ENCODE measurements at regions not wholly inside any gene's neighbourhood (a gene's known extent, or its start where the extent isn't known, plus 50 kb on each side); places are given as distances from the start of the nearest gene placed in this dataset.

DNA sequence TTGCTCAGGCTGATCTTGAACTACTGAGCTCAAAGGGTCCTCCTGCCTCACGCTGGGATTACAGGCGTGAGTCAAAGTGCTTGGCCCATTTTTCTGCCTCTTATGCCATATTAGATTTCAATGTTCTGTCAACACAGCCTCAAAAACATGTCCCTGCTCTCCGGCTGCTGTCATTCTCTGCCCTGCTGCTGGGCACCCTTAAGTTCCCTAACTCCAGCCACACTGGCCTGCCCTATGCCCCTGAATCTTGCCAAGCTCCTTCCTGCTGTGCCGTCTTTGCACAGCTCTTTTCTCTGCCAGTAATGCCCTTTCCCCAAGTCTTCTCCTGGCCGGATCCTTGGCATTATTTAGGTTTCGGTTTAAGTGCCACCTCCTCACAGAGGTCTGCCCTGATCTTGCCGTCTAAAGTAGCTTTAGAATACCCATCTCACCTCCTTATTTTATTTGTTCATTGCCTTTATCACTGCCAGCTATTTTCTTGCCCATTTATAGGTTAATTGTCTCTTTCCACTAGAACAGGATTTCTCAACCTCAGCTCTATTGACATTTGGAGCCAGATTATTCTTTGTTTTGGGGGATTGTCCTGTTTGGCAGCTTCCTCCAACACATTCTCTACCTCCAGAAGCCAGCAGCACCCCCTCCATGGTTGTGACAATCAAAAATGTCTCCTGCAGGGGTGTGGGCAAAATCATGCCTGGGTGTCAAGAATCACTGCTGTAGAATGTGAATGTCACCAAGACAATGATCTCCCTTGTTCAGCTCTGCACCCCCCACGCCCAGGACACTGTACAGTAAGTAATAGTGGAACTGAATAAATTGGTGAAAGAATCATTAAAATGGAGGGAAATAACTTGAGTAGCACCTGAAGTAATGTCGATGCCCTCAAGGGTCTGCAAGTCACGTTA is 168.2 kb downstream of the CYLD start:
- no peak for DNase-seq

DNA sequence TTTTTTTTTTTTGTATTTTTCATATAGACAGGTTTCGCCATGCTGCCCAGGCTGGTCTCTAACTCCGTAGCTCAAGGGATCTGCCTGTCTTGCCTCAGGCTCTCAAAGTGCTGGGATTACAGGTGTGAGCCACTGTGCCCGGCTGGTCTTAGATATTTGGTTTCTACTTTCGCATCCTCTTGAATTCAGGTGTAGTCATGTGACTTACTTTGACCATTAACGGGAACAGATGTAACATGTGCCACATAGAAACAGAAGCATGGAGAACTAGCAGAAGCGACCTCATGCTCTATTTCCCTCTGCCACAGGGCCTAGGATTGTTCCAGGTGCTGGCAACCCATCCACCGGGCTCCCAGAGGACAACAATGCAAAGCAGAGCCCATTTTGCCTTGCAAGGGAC is 166.6 kb downstream of the CYLD start:
- no peak for DNase-seq

DNA sequence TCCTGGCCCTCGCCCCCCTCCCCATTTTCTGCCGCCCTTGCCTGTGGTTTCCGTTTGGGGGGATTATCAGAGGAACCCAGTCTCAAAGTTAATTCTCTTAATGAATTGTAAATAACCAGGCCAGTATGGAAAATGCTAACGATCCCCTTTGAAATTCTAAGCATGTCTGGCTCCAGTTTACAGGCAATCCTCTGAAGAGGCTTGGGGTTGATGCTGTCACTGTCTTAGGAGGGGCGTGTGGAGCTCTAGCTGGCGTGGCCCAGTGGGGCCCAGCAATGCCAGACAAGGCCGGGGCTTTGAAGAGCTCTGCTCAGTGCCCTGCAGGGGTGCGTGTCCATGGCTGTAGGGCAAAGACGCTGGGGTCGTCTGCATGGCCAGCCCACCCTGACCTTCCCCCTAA is 164.6 kb downstream of the CYLD start:
- DNase-seq, result no peak

DNA sequence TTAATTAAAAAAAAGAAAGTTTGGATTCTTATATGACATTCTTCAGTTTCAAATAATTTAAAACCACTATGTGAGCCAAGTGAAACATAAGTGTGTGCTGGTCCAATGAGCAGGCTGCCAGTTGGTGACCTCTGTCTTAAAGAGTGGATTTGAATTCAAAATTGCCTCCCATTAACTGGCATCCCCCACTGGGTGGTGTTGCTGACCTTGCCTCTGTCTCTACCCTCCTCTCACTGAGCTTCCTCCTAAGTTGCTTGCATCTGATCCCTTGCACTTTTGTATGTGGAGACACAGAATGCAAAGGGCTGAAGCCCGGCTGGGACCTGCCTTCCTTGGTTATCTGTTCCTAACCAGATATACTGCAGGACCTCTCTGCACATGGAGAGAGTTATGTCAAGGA is 160.6 kb downstream of the CYLD start:
- no peak for DNase-seq

DNA sequence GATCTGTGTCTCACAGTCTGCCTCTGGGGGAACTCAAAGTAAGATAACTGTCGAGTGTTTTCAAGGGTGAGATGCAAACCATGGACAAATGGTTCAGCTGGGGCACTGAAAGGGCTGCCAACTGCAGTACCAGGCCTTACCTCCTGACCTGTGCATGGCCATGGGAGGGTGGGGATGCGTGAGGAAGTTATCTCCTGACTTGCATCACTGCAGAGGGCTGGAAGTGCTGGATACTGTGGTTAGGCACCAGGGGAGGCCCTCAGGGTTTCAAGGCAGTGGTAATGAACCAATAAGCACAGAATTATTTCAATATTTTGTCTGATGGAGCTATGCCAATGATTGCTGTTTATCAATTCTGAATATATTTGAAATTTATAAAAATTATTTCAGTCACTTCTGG is 159.2 kb downstream of the CYLD start:
- no peak for DNase-seq

DNA sequence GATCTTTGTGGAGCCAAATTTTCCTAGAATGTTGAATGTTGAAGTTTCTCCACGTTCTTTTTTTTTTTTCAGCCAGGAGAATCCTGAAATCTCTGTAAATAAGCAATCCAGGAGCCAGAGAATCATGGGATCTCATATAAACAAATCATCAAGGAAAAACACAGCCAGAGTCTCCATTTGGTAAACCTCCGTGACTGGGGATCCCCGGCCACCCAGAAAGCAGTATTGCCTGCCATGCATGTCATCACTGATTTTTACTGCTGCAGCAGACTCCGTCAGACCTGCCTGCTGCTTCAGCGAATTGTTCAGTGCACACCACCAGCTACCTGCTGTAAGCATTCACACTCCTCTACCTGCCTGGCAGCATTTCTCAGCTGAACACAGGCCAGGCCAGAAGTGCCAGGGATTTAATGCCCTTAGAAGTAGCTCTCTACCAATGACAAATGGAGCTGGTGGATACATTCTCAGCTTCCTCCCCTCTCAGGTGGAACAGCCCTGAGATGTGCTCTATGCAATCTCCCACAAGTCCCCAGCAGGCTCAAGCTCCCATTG is 158.6 kb downstream of the CYLD start:
- no peak for DNase-seq

DNA sequence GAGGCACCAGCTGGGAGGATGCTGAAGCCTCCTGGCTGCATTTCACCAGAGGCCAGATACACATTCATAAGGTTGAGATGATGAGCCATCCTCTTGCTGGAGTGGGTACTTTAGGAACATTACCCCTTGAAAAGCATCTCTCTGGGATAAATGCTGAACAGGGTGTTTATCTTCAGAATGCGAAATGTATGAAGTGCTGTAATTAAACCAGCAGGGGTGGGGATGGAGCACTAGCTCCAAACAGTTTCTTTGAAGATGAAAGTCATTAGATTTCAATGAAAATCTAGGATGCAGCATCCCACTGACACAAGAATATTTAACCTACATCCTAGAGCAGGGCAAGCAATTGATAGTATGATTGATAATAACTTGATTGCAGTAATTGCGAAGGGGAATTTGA is 158.1 kb downstream of the CYLD start:
- DNase-seq, result no peak

DNA sequence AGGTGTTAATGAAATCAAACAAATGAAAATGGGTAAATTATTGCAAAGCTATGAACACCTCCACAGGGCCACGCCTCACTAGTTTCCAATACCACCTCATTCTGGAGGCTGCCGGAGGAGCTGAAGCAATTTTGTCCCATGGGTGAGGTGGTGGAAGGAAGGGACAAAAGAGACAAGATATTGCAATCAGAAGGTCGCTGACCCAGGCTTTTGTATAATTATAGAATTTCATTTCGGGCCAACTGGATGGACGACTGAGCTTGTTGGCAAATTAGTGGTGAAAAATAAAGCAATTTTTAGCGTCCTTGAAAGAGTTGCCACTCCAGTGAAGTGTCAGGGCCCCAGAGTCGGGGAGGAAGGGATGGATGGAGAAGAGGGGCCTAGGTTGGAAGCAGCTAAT is 147.9 kb downstream of the CYLD start:
- no peak for DNase-seq

DNA sequence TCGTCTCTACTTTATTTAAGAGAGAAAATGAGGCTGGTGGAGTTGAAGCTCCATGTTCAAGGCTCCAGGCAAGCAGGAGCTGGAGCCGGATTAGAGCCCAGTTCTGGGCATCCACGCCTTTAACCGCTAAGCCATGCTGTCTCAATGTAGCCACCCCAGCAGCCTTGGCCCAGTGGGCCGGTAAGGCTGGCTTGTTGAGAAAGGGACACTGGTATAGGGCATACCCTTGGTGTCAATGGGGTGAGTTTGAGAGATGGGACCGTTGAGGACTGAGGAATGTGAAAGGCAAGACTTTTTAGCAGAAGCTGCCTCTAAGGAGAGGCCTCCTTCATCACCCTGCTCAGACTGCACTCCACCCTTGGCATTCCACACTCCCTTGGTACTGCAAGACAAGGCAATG is 147.4 kb downstream of the CYLD start:
- no peak for DNase-seq

DNA sequence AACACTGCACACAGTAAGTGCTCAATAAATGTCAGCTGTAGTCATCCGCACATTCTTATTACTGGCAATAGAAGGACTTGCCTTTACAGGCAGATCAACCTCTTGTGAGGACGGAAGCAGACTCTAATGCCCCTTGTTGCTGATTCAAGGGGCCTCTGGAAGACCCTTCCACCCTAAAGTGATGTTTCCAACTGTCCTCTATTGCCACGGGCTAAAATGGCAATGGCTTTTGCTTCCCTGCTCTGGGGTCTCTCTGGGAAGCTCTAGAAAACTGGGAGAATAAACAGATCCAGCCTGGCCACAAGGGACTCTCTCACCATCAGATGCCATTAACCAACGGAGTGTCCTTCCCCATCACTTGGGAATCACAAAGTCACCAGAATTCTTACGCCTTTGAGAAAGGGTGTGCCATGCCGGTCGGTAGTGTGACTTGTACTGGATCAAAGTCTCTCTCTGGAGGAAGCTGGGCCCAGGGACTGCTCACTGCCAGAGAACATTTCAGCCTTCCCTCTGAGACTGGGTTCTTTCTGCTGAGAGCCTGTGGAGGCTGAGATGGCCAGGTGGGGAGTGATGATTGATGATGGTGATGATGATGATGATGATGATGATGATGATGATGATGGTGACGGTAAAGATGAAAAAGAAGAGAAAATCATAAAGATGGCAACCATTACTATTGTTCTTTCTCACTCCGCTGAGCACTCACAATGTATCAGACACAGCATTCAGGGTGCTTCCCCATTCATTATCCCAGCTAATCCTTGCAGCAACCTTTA is 146.8 kb downstream of the CYLD start:
- no peak for DNase-seq

DNA sequence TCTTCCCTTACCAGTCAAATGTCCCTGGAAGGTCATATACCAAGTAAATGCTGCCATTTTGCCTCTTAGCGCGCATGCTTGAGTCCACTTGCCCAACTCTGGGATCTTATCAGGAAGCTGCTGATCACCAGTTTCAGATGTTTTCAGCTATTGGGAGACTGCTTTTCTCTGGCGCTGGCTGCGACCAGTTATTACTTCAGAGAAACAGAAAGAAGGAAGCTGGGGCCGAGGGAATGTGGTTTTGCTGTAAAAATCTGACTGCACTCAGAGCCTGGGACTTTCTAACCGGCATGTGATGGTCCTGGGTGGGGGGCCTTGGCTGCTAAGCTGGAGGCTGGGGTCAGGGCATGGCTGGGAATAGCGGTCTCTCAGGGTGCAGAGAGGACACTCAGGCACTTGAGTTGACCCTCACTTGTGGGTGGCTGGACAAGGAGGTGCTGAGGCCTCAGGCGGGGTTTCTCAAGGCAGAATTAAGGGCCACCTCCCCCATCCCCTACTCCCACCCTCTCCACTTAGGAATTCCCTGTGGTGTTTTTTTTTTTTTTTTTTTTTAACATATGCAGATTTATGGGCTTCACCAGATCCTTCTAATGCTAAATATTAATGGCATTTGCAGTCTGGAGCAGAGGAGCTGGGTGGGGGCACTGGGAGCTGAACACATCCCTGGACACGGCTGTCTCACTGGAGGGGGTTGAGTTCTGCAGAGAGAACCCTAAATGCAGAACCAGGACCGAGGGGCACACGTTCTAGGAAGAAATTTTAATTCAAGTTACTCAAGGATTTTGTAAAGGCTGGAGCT is 145.8 kb downstream of the CYLD start:
- no peak for DNase-seq

DNA sequence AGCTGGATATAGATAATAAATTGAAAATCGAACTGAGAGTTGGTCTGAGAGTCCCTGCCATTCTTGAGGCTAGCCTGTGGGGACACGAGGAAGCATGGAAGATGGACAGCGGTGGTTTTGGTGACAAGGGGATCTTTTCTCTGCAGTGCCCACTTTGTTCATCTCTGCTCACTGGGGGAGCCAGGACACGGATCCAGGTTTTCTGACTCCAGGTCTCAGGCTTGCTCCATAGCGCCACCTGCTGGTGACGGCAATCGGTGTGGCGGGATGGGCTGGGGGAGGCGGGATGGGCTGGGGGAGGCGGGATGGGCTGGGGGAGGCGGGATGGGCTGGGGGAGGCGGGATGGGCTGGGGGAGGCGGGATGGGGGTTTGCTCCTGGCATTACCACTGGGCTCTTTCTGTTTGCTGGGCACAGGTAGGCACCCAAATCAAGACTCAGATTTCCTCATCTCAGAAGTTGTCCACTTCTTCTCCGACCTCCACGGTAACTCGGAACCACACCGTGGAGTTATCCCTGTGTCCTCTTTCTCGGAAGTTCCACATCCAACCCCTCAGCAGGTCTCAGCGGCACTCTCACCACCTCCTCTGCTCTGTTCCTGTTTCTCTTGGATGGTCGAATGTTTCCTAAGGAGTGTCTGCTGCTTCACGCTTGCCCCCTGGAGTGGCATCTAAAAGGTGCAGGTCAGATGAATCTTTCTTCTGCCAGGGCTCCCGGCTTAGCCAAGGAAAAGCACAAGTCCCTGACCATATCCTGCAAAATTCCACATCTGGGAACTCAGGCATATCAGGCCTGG is 142.4 kb downstream of the CYLD start:
- no peak for DNase-seq

DNA sequence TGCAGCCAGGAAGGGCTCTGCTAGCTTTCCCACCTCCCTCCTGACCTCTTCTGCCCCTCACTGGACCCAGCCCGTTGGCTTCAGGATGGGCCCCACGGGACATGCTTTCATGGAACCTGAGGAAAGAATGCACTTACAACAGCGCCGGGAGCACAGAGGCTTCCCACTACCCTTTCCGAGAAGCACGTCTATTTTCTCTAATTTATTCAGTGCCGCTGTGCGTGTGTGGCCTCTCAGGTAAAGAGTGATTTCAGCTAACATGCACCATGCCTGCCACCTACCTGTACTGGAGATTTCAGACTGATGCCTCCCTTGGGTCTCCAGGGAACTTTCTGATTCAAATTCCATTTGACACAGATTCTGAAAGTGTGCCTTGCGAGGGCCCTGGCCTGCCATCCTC is 140.1 kb downstream of the CYLD start:
- DNase-seq, result no peak

DNA sequence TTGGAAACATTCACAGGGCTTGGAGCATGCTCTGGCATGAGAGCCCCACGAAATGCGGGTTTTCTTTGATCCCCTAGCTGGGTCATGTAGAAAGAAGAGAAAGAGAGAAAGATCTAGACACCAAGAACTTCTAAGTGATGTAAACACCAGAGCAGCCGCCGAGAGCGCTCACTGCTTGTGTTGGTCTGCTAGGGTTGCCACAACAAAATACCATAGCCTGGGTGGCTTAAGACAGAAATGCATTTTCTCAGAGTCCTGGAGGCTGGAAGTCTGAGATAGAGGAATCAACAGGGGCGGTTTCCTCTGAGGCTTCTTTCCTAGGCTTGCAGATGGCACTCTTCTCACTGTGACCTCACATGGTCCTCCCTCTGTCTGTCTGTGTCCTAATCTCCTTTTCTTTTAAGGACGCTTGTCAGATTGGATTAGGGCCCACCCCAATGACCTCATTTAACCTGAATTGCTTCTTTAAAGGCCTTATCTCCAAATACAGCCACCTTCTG is 139.5 kb downstream of the CYLD start:
- DNase-seq, result no peak

DNA sequence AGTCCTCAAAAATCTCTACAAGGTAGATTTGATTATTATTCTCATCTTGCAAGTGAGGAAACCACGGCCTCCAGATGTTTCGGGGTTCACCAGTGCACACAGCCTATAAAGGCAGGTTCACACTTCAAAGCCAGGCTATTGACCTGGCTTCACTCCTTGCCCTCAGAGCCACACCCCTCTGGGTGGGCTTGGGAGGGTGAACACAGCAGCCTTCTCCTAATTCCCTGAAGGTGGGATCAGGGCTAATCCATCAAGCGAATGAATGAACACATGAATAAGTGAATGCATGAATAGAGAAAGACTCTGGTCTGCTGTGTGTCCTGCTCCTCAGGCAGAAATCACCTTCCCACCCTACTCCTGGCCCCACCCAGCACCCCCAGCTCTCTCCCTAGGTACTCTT is 139.0 kb downstream of the CYLD start:
- DNase-seq, result no peak

DNA sequence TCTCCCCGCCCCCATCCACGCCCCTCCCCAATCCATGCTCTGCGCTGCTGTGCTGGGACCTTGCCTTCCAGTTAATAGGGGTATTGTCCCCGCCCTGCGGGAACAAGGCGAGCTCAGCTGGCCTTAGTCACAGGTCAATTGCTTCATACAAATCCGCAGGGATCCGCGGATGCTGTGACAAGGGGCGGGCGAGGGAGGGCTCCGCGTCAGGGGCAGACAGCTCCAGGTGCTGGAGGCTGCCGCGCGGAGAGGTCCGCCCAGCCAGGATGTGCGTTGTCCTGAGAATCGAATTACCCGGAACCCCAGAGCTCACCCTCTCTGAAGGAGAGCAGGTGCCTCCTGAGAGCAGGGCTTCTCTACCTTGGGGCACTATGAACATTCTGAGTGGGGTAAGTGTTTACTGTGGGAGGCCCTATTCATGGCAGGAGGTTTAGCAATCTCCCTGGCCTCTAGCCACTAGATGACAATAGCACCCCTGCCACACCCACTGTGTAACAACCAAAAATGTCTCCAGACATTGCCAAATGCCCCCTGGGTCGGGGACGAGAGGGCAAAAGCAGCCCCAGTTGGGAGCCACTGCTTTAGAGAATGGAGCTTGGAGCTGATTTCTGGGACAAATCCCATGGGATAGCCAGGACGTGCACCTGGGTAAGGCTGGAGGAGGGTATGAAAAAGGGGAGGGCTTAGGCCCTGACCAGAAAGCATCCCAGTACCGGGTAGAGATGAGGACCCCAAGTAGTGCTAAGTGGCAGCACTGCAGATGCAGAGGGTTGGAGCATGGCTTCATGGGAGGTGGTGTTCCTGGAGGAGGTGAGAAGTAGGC is 138.2 kb downstream of the CYLD start:
- DNase-seq, result peak; percentile 89

DNA sequence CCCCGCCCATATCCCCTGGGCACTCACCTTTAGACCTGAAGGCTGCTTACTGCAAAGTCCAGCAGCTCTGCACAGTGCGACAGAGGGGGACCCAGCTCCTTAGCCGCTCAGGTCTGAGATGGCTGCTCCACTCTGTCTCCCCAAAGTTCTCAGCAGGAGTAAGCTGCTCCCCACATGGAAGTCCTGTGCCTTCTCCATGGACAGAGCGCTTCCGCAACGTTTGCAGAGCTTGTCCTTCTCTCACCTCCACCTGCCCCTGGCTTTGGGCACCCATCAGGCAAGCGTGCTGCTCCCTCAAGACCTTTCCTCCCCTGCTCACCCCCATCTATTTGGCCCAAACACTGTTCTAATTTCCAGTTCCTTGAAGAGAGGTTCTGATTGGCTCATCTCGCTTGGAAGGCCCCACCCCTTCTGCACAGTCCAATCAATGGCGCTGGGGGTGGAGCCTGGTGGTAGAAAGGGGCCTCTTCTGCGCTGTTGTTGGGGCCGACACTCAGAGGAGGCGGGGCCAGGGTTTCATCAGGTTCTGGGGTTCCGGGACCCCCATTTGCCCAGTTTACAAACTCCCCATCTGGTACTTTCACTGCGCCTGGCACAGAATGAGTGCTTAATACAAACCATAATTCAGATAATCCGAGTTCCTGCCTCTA is 137.2 kb downstream of the CYLD start:
- DNase-seq, result no peak

DNA sequence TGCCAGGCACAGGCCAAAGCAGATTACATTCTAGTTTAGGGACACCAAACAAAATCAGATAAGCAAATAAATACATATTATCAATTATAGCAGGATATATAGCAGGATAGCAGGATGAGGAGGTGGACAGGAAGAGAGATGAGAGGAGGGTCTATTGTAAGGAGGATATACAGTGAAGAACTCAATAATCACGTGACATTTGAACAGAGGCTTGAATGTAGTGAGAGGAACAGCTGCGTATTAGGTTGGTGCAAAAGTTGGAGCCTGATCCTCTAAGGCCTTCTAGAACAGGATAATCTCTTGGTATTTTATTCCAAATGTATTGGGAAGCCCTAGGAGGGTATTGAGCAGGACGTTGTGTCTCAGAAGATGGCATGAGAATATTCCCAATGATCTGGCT is 136.7 kb downstream of the CYLD start:
- DNase-seq, result no peak

DNA sequence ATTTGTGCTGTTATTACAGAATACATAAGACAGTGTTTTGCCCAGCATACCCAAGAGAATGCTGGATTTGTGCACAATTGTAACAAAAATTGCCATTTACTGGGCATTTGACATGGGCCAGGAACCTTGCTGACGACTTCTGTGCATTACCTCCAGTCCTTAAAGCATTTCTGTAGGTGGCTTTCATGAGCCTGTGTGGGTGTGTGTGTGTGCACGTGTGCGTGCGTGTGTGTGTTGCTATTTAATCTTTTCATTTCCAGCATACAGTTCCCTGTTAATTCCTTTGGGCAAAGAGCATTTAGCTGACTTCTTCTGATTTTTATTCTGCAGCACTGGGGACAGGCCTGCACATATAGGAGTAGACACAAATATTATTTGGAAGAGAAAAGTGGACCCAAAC is 134.4 kb downstream of the CYLD start:
- DNase-seq, result no peak

DNA sequence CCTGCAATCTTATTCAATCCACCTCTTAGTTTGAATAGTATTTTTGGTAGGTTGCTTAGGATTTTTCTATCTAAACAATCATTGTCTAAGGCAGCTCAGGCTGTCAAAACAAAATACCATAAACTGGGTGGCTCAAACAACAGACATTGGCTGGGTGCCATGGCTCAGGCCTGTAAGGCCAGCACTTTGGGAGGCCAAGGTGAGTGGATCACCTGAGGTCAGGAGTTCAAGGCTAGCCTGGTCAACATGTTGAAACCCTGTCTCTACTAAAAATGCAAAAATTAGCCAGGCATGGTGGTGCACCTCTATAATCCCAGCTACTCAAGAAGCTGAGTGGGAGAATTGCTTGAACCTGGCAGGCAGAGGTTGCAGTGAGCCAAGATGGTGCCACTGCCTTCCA is 126.7 kb downstream of the CYLD start:
- no peak for DNase-seq

DNA sequence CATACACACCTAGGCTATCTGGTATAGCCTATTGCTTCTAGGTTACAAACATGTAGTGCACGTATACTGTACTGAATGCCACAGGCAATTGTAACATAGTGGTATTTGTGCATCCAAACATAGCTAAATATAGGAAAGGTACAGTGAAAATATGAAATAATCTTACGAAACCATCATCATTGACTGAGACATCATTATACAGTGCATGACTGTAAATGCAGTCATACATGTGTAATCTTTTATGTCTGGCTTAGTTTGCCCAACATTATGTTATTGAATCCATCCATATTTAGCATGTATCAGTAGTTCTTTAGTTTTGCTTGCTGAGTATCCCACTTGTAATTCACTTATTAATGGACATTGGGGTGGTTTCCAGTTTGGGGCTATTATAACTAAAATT is 124.9 kb downstream of the CYLD start:
- no peak for DNase-seq

Measured in NCI-H146 (cell line).